ENCODE measurements at regions not wholly inside any gene's neighbourhood (a gene's known extent, or its start where the extent isn't known, plus 50 kb on each side); places are given as distances from the start of the nearest gene placed in this dataset.

DNA sequence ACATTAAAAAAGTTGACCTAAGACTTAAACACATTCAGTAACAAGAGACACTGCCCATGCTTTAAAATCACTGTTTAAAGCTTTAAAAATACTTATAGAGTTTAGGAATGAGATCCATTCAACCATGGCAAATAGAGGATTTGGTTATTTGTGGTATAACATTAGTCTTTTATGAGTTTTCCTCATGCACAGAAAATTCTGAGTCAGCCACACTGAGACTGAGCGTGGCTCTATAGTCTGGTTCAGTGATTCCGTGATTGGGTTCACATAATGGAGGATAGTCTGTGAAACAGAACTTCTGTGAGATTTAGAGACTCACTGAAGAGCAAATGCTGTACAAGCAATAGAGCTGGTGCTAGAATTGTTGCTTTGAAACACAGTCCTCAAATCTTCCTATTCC, 1502.4 kb upstream of the PIK3C3 start:
- Histone ChIP-seq H3K4me1 (ENCODE audit: control insufficient read depth, insufficient read depth, low read length) (no peaks in the 10 kb centered on the region), H3K9me3 (replicated peaks; ENCODE audit: control insufficient read depth, insufficient read depth, low read length) (no peaks in the 10 kb centered on the region), H3K27ac (ENCODE audit: control insufficient read depth, insufficient read depth) (no peak overlapping the region), H3K4me3 (no peak overlapping the region), H3K27me3 (replicated peaks in 1 of 2; ENCODE audit: control insufficient read depth in 2 of 2, insufficient read depth in 2 of 2, low read length in 1 of 2) (no peaks in the 10 kb centered on the region), H3K4me2 (ENCODE audit: control insufficient read depth, insufficient read depth) (no peak overlapping the region), H2AFZ (ENCODE audit: control insufficient read depth, low read depth, low read length) (no peak overlapping the region), H3K36me3 (ENCODE audit: control insufficient read depth in 2 of 2, insufficient read depth in 2 of 2, low read length in 1 of 2) (no peaks in the 10 kb centered on the region), H3K79me2 (ENCODE audit: control insufficient read depth, insufficient read depth, low read length) (no peaks in the 10 kb centered on the region), H4K20me1 (ENCODE audit: control insufficient read depth, insufficient read depth) (no peaks in the 10 kb centered on the region), H3K9ac (ENCODE audit: control insufficient read depth, insufficient read depth, low read length) (no peak overlapping the region)
- SMC1A ChIA-PET (ENCODE audit: uncharacterized antibody, unreplicated experiment): no interaction called here
- BruUV-seq (replicated peaks): no TSS peak
- RAD21 ChIA-PET (ENCODE audit: unreplicated experiment): no interaction called here
- ATAC-seq (no peak), FAIRE-seq (no peak), DNase-seq (ENCODE audit: low read depth, low spot score) (no peak)
- WGBS (ENCODE audit: insufficient coverage, insufficient replicate concordance, low lambda C conversion rate, missing lambda C conversion rate): 4% methylated on average over 2 of the region's 2 CpGs
- POLR2A ChIA-PET: no interaction called here
- in situ Hi-C loops (cut with MboI) (no loop called here), intact Hi-C loops (cut with micrococcal nuclease; ENCODE audit: unreplicated experiment) (no loop called here)
- no peak for TF ChIP-seq KDM1A (IDR thresholded peaks at IDR 0.05; ENCODE audit: borderline replicate concordance)
- TF ChIP-seq, protein P1, sequence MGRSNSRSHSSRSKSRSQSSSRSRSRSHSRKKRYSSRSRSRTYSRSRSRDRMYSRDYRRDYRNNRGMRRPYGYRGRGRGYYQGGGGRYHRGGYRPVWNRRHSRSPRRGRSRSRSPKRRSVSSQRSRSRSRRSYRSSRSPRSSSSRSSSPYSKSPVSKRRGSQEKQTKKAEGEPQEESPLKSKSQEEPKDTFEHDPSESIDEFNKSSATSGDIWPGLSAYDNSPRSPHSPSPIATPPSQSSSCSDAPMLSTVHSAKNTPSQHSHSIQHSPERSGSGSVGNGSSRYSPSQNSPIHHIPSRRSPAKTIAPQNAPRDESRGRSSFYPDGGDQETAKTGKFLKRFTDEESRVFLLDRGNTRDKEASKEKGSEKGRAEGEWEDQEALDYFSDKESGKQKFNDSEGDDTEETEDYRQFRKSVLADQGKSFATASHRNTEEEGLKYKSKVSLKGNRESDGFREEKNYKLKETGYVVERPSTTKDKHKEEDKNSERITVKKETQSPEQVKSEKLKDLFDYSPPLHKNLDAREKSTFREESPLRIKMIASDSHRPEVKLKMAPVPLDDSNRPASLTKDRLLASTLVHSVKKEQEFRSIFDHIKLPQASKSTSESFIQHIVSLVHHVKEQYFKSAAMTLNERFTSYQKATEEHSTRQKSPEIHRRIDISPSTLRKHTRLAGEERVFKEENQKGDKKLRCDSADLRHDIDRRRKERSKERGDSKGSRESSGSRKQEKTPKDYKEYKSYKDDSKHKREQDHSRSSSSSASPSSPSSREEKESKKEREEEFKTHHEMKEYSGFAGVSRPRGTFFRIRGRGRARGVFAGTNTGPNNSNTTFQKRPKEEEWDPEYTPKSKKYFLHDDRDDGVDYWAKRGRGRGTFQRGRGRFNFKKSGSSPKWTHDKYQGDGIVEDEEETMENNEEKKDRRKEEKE (IDR thresholded peaks at IDR 0.05): no peak
- TF ChIP-seq IKZF2 (IDR thresholded peaks at IDR 0.05): no peak
- TF ChIP-seq CHD2 (IDR thresholded peaks at IDR 0.05; ENCODE audit: borderline replicate concordance, low read depth, low read length): no peak
- no peak for TF ChIP-seq CHD1 (IDR thresholded peaks at IDR 0.05; ENCODE audit: low read depth, low read length)
- no peak for TF ChIP-seq IKZF1 (conservative IDR thresholded peaks at IDR 0.05)
- TF ChIP-seq, protein P2, sequence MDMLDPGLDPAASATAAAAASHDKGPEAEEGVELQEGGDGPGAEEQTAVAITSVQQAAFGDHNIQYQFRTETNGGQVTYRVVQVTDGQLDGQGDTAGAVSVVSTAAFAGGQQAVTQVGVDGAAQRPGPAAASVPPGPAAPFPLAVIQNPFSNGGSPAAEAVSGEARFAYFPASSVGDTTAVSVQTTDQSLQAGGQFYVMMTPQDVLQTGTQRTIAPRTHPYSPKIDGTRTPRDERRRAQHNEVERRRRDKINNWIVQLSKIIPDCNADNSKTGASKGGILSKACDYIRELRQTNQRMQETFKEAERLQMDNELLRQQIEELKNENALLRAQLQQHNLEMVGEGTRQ (IDR thresholded peaks at IDR 0.05; ENCODE audit: borderline replicate concordance, low read depth, low read length): no peak
- TF ChIP-seq MYB (IDR thresholded peaks at IDR 0.05; ENCODE audit: borderline replicate concordance, low read depth, low read length): no peak
- no peak for TF ChIP-seq ZNF24 (IDR thresholded peaks at IDR 0.05)
- TF ChIP-seq SIX5 (IDR thresholded peaks at IDR 0.05; ENCODE audit: low read depth, low read length, severe bottlenecking): no peak
- TF ChIP-seq BACH1 (IDR thresholded peaks at IDR 0.05; ENCODE audit: borderline replicate concordance): no peak
- TF ChIP-seq BCL11A (IDR thresholded peaks at IDR 0.05; ENCODE audit: low read depth, low read length): no peak
- no peak for TF ChIP-seq EED (IDR thresholded peaks at IDR 0.05; ENCODE audit: low read depth)
- TF ChIP-seq KAT2A (conservative IDR thresholded peaks at IDR 0.05; ENCODE audit: control insufficient read depth, low read depth, low read length): no peak
- CTCF ChIA-PET: no interaction called here

All from GM12878 (cell line).